DOHH2 (cell line): ENCODE measurements at regions not wholly inside any gene's neighbourhood (a gene's known extent, or its start where the extent isn't known, plus 50 kb on each side); places are given as distances from the start of the nearest gene placed in this dataset.

Source experiments
- H3F3A ChIP-seq: fragments of 200-600 bp; sonication (generic), shearing (Covaris generic); 2 replicates; pipeline ENCODE4 v1.6.0; 2016; ENCODE audit warnings: antibody characterized with exemption, mild to moderate bottlenecking; ENCODE audit not compliant: control insufficient read depth, insufficient read depth
- H3K27ac ChIP-seq: fragments of 200-600 bp; sonication (generic); 2 replicates; pipeline ENCODE4 v1.5.1; 2014; ENCODE audit warnings: low read depth, mild to moderate bottlenecking, low read length, moderate library complexity
- H3K27me3 ChIP-seq: fragments of 200-600 bp; sonication (generic); 2 replicates; pipeline ENCODE4 v1.6.1; 2014; ENCODE audit warnings: mild to moderate bottlenecking, low read length, mixed read lengths; ENCODE audit not compliant: control insufficient read depth
- H3K36me3 ChIP-seq: fragments of 200-600 bp; sonication (generic); 2 replicates; pipeline ENCODE4 v1.6.1; 2014; ENCODE audit warnings: mild to moderate bottlenecking, low read length, moderate library complexity, mixed read lengths; ENCODE audit not compliant: control insufficient read depth
- H3K4me1 ChIP-seq: fragments of 200-600 bp; sonication (generic); 2 replicates; pipeline ENCODE4 v1.6.1; 2014; ENCODE audit warnings: mild to moderate bottlenecking, low read length, mixed read lengths; ENCODE audit not compliant: control insufficient read depth
- H3K4me2 ChIP-seq: fragments of 200-600 bp; sonication (generic); 2 replicates; pipeline ENCODE4 v1.6.0; 2014; ENCODE audit warnings: mild to moderate bottlenecking, low read length, moderate library complexity
- H3K4me3 ChIP-seq: fragments of 200-600 bp; sonication (generic); 2 replicates; pipeline ENCODE4 v1.5.1; 2014; ENCODE audit warnings: mild to moderate bottlenecking, low read length, mixed read lengths
- H3K79me2 ChIP-seq: fragments of 200-600 bp; sonication (generic); 2 replicates; pipeline ENCODE4 v1.6.1; 2014; ENCODE audit warnings: mild to moderate bottlenecking, low read length, mixed read lengths; ENCODE audit not compliant: control insufficient read depth
- H3K9me2 ChIP-seq: fragments of 200-600 bp; sonication (generic); replicated peaks from 2 replicates; pipeline ENCODE4 v1.6.1; 2014; ENCODE audit warnings: mild to moderate bottlenecking, low read length, mixed read lengths; ENCODE audit not compliant: control insufficient read depth
- H3K9me3 ChIP-seq: fragments of 200-600 bp; sonication (generic); 2 replicates; pipeline ENCODE4 v1.6.1; 2014; ENCODE audit warnings: antibody characterized with exemption, low read length, mixed read lengths; ENCODE audit not compliant: control insufficient read depth, insufficient read depth
- H4K20me1 ChIP-seq: fragments of 200-600 bp; sonication (generic); 2 replicates; pipeline ENCODE4 v1.6.0; 2014; ENCODE audit warnings: low read depth, mild to moderate bottlenecking, antibody characterized with exemption, low read length, moderate library complexity; ENCODE audit not compliant: control insufficient read depth, insufficient read depth
- EZH2phosphoT487 ChIP-seq: fragments of 200-600 bp; sonication (generic); IDR thresholded peaks from 2 replicates; pipeline ENCODE4 v1.6.1; 2017; ENCODE audit warnings: borderline replicate concordance, mild to moderate bottlenecking, antibody characterized with exemption, low read length, moderate library complexity, mixed read lengths
- TF ChIP-seq, protein P1 (sequence below): fragments of 200-600 bp; sonication (generic); IDR thresholded peaks from one replicate; pipeline ENCODE4 v1.5.1; 2014; ENCODE audit warnings: antibody characterized with exemption, mild to moderate bottlenecking, low read depth, low read length; ENCODE audit not compliant: poor library complexity, severe bottlenecking

DNA sequence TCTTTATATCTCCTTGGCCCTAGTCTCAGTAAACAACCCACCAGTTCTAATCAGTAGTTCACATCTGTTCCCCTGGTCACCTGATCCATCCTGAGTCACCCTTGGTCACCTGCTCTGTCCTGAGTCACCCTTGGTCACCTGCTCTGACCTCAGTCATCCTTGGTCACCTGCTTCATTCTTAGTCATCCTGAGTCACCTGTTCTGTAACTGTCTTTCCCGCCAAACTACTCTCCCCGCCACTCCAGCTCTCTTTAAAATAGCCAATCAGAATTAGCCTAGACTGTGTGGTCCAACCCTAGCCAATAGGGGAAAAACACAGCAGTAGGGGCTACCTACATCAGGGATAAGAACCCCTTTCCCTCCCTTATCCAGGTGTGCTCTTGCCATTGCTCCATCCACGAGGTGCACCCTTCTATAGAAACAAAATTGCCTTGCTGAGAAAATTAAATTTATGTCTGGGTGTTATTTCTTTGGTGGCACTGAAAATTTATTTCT, 245.4 kb upstream of the DIO3 start:
- H3K36me3 ChIP-seq = no peaks in the 10 kb centered on the region
- no peak for TF ChIP-seq EZH2phosphoT487
- TF ChIP-seq, protein P1, sequence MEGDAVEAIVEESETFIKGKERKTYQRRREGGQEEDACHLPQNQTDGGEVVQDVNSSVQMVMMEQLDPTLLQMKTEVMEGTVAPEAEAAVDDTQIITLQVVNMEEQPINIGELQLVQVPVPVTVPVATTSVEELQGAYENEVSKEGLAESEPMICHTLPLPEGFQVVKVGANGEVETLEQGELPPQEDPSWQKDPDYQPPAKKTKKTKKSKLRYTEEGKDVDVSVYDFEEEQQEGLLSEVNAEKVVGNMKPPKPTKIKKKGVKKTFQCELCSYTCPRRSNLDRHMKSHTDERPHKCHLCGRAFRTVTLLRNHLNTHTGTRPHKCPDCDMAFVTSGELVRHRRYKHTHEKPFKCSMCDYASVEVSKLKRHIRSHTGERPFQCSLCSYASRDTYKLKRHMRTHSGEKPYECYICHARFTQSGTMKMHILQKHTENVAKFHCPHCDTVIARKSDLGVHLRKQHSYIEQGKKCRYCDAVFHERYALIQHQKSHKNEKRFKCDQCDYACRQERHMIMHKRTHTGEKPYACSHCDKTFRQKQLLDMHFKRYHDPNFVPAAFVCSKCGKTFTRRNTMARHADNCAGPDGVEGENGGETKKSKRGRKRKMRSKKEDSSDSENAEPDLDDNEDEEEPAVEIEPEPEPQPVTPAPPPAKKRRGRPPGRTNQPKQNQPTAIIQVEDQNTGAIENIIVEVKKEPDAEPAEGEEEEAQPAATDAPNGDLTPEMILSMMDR = no peak
- no peak overlapping the region for H3K4me2 ChIP-seq
- no peaks in the 10 kb centered on the region for H4K20me1 ChIP-seq
- no peaks in the 10 kb centered on the region for H3K27me3 ChIP-seq
- H3F3A ChIP-seq = no peaks in the 10 kb centered on the region
- no peak overlapping the region for H3K27ac ChIP-seq
- no peaks in the 10 kb centered on the region for H3K79me2 ChIP-seq
- H3K9me2 ChIP-seq = no peaks in the 10 kb centered on the region
- no peak overlapping the region for H3K4me3 ChIP-seq
- peaks cover 24% of the 10 kb centered on the region for H3K9me3 ChIP-seq
- no peaks in the 10 kb centered on the region for H3K4me1 ChIP-seq

DNA sequence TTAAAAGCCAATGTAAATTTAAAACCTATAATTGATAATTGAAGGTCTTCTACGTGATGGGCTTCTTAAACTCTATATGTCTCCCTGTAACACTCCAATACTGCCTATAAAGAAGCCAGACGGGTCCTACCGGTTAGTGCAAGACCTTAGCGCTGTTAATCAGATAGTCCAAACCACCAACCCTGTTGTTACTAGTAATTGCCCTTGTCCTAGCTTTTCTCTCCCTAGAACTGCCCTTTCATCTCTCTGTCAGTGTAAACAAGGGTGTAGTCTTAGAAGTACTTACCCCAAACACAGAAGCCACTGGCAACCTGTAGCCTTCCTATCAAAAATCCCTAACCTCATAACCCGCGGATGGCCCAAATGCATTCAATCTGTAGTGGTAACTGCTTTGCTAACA, 243.0 kb upstream of the DIO3 start:
- H3K27ac ChIP-seq = no peak overlapping the region
- H3K9me3 ChIP-seq = peaks cover 26% of the 10 kb centered on the region
- no peaks in the 10 kb centered on the region for H3K9me2 ChIP-seq
- no peak overlapping the region for H3K4me2 ChIP-seq
- no peaks in the 10 kb centered on the region for H3K79me2 ChIP-seq
- no peaks in the 10 kb centered on the region for H3F3A ChIP-seq
- TF ChIP-seq EZH2phosphoT487 = no peak
- TF ChIP-seq, protein P1 = no peak
- H3K4me1 ChIP-seq = no peaks in the 10 kb centered on the region
- no peak overlapping the region for H3K4me3 ChIP-seq
- no peaks in the 10 kb centered on the region for H3K36me3 ChIP-seq
- no peaks in the 10 kb centered on the region for H3K27me3 ChIP-seq
- no peaks in the 10 kb centered on the region for H4K20me1 ChIP-seq

DNA sequence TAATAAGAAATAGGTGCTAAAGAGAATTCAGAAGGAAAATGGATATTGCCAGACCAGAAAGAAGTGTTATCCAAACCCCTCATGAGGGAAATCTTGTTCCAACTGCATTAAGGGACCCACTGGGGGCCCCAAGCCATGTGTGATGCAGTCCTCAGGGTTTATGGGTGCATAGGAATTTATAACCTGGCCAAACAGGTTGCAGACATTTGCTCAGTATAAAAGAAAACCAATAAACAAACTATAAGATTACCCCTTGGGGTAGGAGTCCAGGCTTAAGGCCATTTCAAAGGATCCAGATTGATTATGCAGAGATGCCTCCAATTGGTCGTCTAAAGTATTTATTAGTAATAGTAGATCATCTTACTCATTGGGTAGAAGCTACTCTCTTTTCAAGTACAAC, 240.9 kb upstream of the DIO3 start:
- no peak overlapping the region for H3K4me3 ChIP-seq
- H3K4me1 ChIP-seq = no peaks in the 10 kb centered on the region
- H3F3A ChIP-seq = no peaks in the 10 kb centered on the region
- no peaks in the 10 kb centered on the region for H3K9me2 ChIP-seq
- H4K20me1 ChIP-seq = no peaks in the 10 kb centered on the region
- H3K27ac ChIP-seq = no peak overlapping the region
- H3K79me2 ChIP-seq = no peaks in the 10 kb centered on the region
- no peaks in the 10 kb centered on the region for H3K36me3 ChIP-seq
- peaks cover 37% of the 10 kb centered on the region; the same call in 1 of the 2 replicates for H3K9me3 ChIP-seq
- no peak overlapping the region for H3K4me2 ChIP-seq
- no peaks in the 10 kb centered on the region for H3K27me3 ChIP-seq
- TF ChIP-seq EZH2phosphoT487 = no peak
- TF ChIP-seq, protein P1 = no peak

DNA sequence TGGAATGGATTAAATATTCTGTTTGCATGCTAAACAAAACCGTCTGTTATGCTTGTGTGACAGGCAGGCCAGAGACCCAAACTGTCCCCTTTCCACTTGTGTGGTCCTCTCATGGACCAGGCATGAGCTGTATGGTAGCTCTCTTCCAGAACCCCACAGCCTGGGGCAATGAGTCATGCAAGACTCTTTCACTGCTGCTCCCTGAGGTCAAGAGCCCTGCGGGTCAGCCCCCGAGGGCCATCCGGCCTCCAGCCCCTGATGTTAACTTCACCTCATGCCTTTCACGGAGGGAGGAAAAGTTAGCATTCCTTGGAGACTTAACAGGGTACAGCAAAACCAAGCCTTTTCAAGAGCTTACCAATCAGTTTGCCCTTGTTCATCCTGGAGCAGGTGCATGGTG, 239.1 kb upstream of the DIO3 start:
- H3K9me2 ChIP-seq = no peaks in the 10 kb centered on the region
- no peak overlapping the region for H3K27ac ChIP-seq
- H4K20me1 ChIP-seq = no peaks in the 10 kb centered on the region
- no peaks in the 10 kb centered on the region for H3K36me3 ChIP-seq
- no peaks in the 10 kb centered on the region for H3K27me3 ChIP-seq
- no peak overlapping the region for H3K4me2 ChIP-seq
- no peaks in the 10 kb centered on the region for H3K79me2 ChIP-seq
- no peaks in the 10 kb centered on the region for H3K4me1 ChIP-seq
- H3F3A ChIP-seq = no peaks in the 10 kb centered on the region
- H3K9me3 ChIP-seq = peaks cover 18% of the 10 kb centered on the region; the same call in 1 of the 2 replicates
- no peak for TF ChIP-seq EZH2phosphoT487
- TF ChIP-seq, protein P1 = no peak
- no peak overlapping the region for H3K4me3 ChIP-seq
